Limb (tissue), 2 donors: ENCODE measurements at regions not wholly inside any gene's neighbourhood (a gene's known extent, or its start where the extent isn't known, plus 50 kb on each side); places are given as distances from the start of the nearest gene placed in this dataset.
A peak's percentile ranks its signal among the peaks of the same experiment; 100 is the strongest.

Experiments
- DNase-seq, 2 donors: peaks; one replicate each; pipeline ENCODE4 v3.0.0-alpha.2; 2016; ENCODE audit errors: extremely low spot score in 2 of 2

- DNase-seq = no peak
These were observed 169.3 kb upstream of the LRRN1 start for GRCh38 chr3:3629911-3630310.

GRCh38 chr3:3628676-3629328 lies 170.4 kb upstream of the LRRN1 start:
- DNase-seq = no peak

- no peak for DNase-seq
These were observed 172.1 kb upstream of the LRRN1 start for GRCh38 chr3:3627114-3627513.

DNA sequence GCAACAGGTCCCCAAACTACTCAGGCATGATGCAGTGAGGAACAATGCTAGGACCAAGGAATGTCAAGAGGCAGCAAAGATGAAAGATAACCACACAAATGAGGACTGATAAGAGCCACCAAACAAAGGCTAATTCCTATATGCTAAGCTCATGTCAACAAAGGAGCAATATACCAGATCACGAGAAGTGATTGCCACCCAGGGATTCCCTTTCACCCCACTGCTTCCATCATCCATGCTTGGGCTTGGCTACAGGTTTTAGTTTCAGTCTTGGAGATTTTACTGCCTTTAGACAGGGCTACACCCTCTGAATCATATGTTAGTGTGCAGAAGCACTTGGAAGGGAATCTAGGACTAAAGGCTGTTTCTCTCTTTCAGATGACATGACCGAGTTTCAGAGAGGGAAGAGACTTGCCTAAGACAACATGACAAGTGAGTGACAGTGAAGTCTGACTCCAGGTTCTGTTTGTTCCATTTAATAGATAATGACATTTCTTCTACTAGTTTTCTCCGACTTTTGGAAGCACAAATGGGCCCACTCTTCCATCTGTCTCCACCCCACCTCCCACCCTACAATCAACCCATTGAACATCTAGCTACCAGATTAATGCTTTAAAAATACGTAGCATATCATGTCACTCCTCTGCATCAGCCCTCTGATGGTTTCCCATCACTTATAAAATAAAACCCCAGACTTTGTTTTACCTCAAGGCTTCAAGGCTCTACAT lies 173.5 kb upstream of the LRRN1 start:
- DNase-seq = no peak

GRCh38 chr3:3619815-3620214 lies 179.4 kb upstream of the LRRN1 start:
- DNase-seq = no peak

DNA sequence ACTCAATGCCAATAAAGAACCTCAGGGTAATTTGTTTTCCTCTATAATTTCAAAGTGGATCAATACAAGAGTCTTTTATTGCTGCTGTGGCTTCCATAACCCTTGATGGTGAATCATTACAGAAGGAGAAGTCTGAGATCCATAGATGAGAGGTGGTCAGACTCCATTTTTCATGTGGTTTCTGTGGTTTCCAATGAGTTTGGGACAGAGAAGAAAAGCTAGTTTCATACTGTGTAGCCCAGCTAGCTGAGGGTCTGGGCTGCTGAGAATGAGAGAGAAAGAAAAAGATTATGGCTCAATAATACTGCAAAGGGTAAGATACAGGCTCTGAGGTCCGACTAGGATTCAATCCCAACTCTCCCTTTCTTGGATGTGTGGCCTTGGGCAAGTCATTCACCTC lies 180.6 kb upstream of the LRRN1 start:
- DNase-seq = no peak

- no peak for DNase-seq
These were observed 183.7 kb upstream of the LRRN1 start for GRCh38 chr3:3615533-3615932.

DNA sequence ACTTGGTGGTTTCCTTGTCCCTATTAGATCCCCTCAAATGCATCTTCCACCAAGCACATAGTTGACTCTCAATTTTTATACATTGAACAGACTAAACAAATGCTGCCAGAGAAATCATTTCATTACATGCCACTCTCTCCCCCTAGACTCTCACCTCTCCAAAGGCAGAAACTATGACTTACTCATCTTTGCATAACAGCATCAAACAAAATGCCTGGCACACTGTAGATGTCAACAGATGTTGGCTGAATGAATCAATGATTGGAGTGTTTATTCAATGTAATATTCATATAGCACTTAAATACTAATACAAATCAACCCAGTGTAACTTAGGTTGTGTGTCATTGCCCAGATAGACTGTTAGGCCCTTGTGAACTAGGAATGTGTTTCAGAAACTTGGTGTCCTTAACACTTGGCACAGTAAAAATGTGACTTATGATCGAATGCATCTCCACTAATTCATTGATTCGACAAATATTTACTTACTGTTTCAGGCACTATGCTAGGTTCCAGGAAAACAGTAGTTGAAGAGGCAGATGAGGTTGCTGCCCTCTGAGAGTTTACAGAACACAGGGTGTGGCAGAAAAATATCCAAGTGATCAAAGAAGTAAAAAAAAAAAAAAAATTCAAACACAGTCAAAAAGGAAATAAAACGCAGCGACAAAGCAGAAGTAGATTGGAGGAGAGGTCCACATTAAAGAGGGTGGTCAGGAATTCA lies 188.5 kb upstream of the LRRN1 start:
- DNase-seq = no peak

DNA sequence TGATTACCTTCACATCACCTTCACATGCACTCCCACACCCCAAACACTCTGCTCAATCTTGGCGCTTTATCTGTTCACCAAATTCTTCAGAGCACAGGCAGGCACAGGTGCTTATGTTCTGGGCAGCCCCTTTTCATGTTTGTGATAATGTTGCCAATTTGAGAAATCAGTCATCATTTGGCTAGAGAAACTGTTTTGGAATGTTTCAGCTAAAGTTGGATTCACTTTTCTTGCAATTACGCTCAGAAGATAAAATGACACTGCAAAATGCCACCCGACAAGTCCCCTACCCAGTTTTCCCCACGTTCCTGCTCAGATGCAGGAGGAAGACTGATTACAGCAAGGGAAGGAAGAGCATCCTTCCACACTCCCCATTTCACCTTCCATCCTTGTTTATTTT lies 192.9 kb upstream of the LRRN1 start:
- DNase-seq = no peak

DNA sequence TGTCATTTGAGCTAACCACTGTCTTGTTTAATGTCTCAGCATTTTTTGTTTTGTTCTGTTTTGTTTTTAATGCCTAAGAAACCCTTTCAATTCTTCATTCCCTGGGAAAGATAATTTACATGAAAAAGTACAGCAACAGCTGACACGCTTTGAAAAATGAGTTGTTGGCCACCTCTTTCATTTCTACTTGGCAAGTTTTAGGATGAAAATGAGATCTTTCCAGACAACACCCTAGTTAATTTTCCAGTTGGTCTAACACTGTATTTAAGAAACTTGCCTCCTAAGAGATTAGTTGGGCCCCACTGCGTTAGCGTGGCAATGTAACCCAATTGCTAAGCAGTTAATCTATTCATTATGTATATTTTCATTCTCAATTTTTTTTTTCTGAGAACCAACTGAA lies 194.0 kb upstream of the LRRN1 start:
- DNase-seq = no peak

DNA sequence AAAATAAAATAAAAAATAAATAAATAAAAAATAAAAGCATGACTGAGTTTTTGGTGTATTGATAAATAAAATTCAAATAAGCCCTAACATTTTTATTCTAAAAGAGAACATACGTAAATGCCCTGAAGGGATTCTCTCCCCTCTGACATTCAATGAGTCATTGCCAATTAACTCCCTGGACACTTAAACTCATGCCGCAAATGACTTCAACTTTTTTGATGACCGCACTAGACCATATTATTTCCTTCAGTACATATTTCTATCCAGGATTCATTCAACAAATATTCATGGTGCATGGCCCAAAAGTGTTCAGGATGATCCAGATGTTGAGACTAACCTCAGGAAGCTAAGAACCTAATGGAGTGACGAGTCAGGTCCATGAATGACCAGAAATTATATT lies 195.9 kb upstream of the LRRN1 start:
- DNase-seq = no peak

GRCh38 chr3:3600665-3601340 lies 198.4 kb upstream of the LRRN1 start:
- no peak for DNase-seq

DNA sequence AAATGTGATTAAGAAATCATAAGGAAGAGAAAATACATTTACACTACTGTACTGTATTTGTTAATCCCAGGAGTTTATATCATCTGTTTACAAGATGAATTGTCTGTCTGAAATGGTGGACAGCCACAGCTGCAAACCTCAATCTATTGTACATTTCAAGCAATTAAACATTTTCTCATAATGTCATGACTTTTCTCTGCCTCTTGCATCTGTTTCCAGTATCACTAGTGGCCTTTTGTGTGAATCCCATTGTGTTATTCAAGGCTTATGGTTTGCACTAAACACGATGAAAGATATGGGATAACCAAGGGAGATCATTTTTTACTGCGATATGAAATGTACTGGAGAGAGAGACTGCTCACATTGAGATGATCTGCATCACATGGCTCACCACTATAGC lies 200.2 kb upstream of the LRRN1 start:
- DNase-seq = no peak

DNA sequence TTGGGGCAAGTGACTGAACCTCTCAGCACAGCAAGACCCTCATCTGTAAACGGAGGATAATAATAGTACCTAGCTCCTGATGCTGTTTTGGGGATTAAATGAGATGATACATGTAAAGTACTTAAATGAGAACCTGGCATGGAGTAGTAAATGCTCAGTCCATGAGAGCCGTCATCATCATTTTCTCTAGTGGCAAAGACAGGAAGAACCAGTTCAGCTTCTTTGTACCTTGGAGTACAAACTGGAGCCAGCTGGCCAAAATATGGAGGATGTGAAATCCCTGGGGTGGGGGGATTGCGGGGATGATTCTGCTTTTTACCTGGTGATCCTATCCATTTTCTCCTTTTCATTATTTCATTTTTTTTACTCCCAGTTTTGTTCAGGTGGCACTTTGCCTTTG lies 204.2 kb upstream of the LRRN1 start:
- no peak for DNase-seq

DNA sequence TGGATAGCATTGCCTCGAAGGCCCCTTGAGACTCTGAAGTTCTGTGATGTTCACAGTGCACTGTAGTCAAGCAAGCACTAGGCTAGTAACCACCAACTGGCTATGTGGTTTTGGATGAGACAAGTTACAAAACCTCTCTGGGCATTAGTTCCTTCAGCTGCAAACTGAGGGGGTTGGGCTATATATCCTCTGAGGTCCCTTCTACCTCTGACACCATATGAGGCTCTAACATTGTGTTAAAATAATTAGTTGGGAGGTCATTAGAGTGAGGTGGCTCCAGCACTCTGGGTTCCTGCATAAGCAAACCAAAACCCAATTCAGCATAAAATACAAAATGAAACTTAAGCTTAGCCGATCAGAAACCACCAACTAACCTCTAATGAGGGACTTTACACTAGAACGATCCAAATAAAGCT lies 209.5 kb upstream of the LRRN1 start:
- no peak for DNase-seq

DNA sequence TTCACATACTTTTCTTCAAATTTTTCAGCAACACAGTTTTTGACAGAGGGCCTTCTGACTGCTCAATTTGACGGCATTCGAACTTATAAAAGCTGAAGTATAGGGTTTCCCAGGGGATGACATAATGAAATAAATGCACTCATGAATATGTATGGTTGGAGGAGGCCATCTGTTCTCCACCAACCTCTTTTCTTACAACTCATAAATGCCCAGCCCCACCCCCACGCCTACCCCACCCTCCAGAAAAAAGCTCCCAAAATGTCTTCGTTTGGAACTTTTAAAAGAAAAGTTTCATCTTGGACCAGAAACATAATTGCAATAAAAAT lies 211.6 kb upstream of the LRRN1 start:
- DNase-seq = no peak

- peak in 1 of 2 donors; percentile 58 for DNase-seq
These were observed 212.2 kb upstream of the LRRN1 start for GRCh38 chr3:3586843-3587646.

DNA sequence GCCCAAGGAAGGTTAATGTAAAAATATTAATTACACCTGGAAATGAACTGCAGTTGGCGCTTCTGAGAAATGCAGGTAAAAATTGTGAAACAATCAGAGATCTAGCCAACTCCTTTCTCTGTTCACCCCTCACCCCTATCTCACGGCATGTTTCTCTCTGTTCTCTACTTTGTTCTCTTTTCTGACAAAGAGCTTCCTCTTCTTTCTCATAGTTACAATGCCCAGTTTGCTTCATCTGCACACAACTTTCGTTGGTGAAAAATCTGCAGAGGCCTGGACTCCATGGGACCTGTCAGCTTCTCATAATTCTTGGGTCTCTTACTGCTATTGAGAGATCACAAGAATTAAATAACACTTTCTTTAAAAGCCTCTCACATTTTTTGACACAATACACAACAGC lies 212.9 kb upstream of the LRRN1 start:
- DNase-seq = no peak

DNA sequence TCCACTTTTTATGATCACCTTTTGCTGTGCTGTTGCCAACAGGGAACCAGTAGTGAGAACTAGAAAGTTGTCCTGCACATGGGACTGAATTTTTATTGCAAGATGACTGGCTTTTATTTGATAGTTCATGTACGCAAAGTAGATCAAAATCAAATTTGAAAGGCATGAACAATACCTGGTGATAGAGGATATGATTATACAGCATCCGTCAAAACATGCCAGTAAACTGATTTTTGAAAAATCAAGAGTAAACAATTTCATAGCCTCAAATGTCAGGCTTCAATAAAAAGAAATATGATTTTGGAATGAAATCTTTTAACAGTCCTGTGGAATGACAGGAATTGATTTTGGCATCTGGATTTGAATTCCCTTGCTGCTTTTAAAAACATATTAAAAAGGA lies 219.6 kb upstream of the LRRN1 start:
- DNase-seq = no peak

DNA sequence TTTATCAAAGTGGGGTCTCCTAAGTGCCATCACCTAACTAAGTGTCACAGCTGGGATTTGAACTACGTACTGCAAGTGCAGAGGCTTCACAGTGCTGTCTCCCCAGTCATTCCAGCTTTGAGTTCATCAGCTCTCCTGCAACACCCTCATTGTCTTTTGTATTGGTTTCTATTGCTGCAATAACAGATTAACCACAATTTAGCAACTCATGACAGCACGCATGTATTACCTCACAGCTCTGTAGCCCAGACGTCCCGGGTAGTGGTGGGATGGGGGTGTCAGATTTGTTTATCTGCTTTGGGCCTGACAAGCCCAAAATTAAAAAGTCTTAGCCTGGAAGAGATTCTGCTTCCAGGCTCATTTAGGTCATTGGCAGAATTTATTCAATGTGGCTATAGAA lies 220.5 kb upstream of the LRRN1 start:
- no peak for DNase-seq

DNA sequence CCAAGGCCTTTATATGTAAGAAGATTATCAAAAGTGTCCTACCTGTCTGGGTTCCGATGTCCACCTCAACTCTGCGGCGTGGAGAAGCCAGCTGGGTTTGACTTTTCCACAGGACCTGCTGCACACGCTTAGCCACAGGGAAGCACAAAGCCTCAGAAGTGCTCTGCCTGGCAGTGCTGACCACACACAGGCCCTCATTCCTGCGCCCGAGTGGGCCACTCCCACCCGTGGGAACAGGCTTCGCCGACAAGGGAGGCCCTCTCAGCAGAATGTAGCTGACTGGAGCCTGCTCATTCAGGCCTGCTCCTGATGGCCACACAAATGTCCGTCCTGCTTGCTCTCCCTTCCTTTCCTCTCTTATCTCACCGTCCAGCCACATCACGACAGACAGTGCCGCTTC lies 221.4 kb upstream of the LRRN1 start:
- no peak for DNase-seq

GRCh38 chr3:3573341-3573740 lies 225.9 kb upstream of the LRRN1 start:
- no peak for DNase-seq
